ENCODE measurements at regions not wholly inside any gene's neighbourhood (a gene's known extent, or its start where the extent isn't known, plus 50 kb on each side); places are given as distances from the start of the nearest gene placed in this dataset.

DNA sequence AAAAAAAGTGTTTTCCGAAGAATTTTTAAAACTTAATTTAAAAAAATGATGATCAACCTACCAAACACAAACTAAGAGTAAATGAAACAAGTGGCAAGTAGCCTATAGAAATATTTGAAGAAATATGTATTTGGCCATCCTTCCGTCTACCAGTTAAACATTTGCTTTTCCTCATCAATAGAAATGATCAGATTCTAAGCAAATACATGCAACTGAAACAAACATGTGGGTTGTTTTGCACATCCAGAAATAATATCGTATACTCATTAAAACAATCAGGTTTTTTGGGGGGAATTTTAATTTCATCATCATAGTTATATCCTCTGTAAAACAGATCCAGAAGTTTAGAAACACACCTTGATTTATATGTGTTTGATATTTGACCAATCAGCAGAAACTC, 1011.7 kb downstream of the GATA3 start:
- TF ChIP-seq, protein P1, sequence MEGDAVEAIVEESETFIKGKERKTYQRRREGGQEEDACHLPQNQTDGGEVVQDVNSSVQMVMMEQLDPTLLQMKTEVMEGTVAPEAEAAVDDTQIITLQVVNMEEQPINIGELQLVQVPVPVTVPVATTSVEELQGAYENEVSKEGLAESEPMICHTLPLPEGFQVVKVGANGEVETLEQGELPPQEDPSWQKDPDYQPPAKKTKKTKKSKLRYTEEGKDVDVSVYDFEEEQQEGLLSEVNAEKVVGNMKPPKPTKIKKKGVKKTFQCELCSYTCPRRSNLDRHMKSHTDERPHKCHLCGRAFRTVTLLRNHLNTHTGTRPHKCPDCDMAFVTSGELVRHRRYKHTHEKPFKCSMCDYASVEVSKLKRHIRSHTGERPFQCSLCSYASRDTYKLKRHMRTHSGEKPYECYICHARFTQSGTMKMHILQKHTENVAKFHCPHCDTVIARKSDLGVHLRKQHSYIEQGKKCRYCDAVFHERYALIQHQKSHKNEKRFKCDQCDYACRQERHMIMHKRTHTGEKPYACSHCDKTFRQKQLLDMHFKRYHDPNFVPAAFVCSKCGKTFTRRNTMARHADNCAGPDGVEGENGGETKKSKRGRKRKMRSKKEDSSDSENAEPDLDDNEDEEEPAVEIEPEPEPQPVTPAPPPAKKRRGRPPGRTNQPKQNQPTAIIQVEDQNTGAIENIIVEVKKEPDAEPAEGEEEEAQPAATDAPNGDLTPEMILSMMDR (IDR thresholded peaks at IDR 0.05), result no peak
- DNase-seq, result no peak
- ATAC-seq, result no peak

DNA sequence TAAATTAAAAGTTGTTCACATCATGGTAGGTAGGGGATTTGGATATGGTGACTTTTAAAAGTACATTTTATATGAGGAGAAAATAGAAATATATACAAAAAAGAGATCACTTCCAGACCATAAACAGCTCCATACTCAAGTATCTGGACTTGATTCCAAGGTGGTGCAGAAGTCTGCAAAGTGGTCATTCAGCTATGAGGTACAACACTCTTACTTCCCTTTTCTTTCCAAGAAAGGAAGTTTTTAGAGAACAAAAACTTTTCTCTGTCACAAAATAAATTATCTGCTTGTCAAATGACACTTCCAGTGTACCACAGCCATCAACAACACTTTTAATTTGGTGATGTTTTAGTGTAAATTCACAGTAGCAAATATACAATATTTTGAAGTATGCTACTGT, 1013.5 kb downstream of the GATA3 start:
- intact Hi-C loops (cut with DNase I, micrococcal nuclease), result no loop called here
- TF ChIP-seq, protein P1 (IDR thresholded peaks at IDR 0.05), result no peak
- Histone ChIP-seq H3K4me1 (ENCODE audit: low read depth) (no peaks in the 10 kb centered on the region), H3K36me3 (ENCODE audit: low read depth) (no peaks in the 10 kb centered on the region), H3K4me3 (no peak overlapping the region), H3K9me3 (no peaks in the 10 kb centered on the region)
- no peak for ATAC-seq
- no peak for DNase-seq

More for the DNA sequence above, 1011.7 kb downstream of the GATA3 start:
- Histone ChIP-seq H3K36me3 (ENCODE audit: low read depth) (no peaks in the 10 kb centered on the region), H3K4me1 (ENCODE audit: low read depth) (no peaks in the 10 kb centered on the region), H3K9me3 (no peaks in the 10 kb centered on the region), H3K4me3 (no peak overlapping the region)
- intact Hi-C loops (cut with DNase I, micrococcal nuclease), result no loop called here

DNA sequence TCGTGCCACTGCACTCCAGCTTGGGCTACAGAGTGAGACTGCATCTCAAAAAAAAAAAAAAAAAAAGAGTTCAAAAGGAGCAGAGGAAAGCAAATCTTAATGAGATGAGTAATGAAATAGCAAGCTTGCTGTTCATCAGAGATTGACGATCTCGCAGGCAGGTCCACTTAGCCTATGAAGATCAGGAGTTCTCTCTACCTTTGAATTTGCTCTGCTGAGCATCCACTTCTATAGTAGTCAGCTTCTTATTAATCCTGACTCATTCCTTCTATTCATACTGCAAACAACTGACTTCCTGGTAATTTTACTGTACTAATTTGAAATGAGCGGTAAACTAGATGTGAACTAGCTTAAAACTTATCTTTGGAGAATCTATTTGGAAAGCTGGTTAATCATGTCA, 1014.6 kb downstream of the GATA3 start:
- ATAC-seq (no peak), DNase-seq (no peak)
- Histone ChIP-seq H3K9me3 (no peaks in the 10 kb centered on the region), H3K36me3 (ENCODE audit: low read depth) (no peaks in the 10 kb centered on the region), H3K4me1 (ENCODE audit: low read depth) (no peaks in the 10 kb centered on the region), H3K4me3 (no peak overlapping the region)
- intact Hi-C loops (cut with DNase I, micrococcal nuclease), result no loop called here
- TF ChIP-seq, protein P1 (IDR thresholded peaks at IDR 0.05), result no peak

DNA sequence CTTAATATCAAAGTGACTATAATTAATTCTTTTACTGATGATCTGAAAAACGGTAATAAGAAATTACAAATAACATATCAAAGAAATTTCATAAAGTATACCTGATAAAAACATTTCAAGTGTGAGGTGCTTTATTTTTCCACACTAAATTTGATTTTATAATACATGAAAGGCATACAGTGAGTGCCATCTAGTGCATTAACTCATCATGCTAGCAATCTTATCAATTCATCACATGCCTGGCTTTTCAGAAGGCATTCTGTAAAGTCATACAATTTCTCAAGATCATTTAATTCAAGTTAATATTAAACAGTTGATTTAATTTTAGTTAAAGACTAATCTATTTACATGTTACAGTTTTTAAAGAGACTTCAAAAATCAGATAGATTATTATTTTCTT, 1020.9 kb downstream of the GATA3 start:
- DNase-seq (no peak), ATAC-seq (no peak)
- H3K36me3 ChIP-seq (ENCODE audit: low read depth), result no peaks in the 10 kb centered on the region
- TF ChIP-seq, protein P1 (IDR thresholded peaks at IDR 0.05), result no peak
- H3K9me3 ChIP-seq, result no peaks in the 10 kb centered on the region
- intact Hi-C loops (cut with DNase I, micrococcal nuclease), result no loop called here
- H3K4me3 ChIP-seq, result no peak overlapping the region
- H3K4me1 ChIP-seq (ENCODE audit: low read depth), result no peaks in the 10 kb centered on the region

DNA sequence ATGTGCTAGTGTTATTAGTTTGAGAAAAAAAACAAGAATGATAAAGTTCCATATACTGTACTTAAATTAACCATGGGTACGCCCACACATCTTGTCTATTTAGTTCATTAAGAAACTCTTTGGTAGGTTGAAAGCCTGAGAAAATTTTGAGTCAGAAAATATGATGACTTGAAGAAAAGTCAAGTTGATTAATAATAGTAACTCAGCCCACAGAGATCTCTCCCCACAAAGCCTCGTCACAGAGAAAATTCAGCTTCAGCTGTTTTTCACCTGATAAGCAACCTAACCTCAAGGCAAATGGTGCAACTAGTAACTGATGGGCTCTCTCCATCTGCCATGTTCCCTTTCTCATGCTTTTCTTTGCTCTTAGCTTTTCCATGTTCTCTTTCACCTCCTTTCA, 1021.6 kb downstream of the GATA3 start:
- intact Hi-C loops (cut with DNase I, micrococcal nuclease), result no loop called here
- H3K4me1 ChIP-seq (ENCODE audit: low read depth), result no peaks in the 10 kb centered on the region
- TF ChIP-seq, protein P1 (IDR thresholded peaks at IDR 0.05), result no peak
- DNase-seq (no peak), ATAC-seq (no peak)
- no peaks in the 10 kb centered on the region for H3K36me3 ChIP-seq (ENCODE audit: low read depth)
- no peaks in the 10 kb centered on the region for H3K9me3 ChIP-seq
- no peak overlapping the region for H3K4me3 ChIP-seq

DNA sequence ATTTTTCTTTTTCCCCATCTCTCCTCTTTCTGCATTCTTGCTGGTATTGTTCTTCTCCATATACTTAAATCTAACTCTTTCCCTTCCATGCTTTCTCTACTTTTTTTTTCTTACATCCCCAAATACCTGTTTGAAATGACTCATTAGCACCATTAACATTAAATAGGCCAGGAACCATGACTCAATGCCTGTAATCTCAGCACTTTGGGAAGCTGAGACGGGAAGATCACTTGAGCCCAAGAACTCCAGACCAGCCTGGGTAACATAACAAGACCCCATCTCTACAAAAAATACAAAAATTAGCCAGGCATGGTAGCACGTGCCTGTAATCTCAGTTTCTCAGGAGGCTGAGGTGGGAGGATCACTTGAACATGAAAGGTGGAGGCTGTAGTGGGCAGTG, 1026.8 kb downstream of the GATA3 start:
- no peaks in the 10 kb centered on the region for H3K9me3 ChIP-seq
- H3K36me3 ChIP-seq (ENCODE audit: low read depth), result no peaks in the 10 kb centered on the region
- intact Hi-C loops (cut with DNase I, micrococcal nuclease), result no loop called here
- ATAC-seq (no peak), DNase-seq (no peak)
- H3K4me1 ChIP-seq (ENCODE audit: low read depth), result no peaks in the 10 kb centered on the region
- H3K4me3 ChIP-seq, result no peak overlapping the region
- TF ChIP-seq, protein P1 (IDR thresholded peaks at IDR 0.05), result no peak

All from mucosa of descending colon (tissue), 3 donors.